Activated T-cell treated with anti-CD3 and anti-CD28 coated beads, Interleukin-2, amount 50 U/mL, for 48 hours (primary cell): ENCODE measurements at regions not wholly inside any gene's neighbourhood (a gene's known extent, or its start where the extent isn't known, plus 50 kb on each side); places are given as distances from the start of the nearest gene placed in this dataset.

ENCODE experiments used
- DNase-seq, 2 experiments: peaks; one replicate each; pipeline ENCODE4 v3.0.0-alpha.2; 2020

GRCh38 chr2:157933160-157933920, 57.2 kb upstream of the ACVR1 start:
- DNase-seq: no peak

- DNase-seq: no peak
Measured at GRCh38 chr2:157932480-157933159, 56.5 kb upstream of the ACVR1 start.

DNA sequence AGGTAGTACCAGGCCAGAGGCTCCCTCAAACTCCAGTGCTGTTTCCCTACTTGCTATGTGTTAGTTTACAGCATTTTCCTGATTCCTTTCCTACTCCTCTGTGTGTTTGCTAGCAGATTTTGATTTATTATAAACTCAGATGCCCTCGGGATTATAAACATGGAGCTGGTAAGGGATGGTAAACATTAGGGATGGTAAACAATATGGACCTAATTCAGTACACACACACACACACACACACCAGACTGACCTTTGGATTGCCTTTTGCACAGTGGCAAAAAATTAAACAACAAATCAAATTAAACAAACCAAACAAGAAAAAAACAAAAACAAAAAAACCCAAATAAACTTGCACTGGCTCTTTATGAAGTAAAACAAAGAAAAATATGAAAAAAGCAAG, 55.4 kb upstream of the ACVR1 start:
- DNase-seq: no peak

GRCh38 chr2:157930728-157931127, 54.6 kb upstream of the ACVR1 start:
- no peak for DNase-seq

- DNase-seq: no peak
Measured at GRCh38 chr2:157929871-157930667, 53.9 kb upstream of the ACVR1 start.

GRCh38 chr2:157928372-157928771, 52.2 kb upstream of the ACVR1 start:
- no peak for DNase-seq

GRCh38 chr2:157927155-157927554, 51.0 kb upstream of the ACVR1 start:
- DNase-seq: no peak
